Left cardiac atrium (tissue), 4 donors: ENCODE measurements at regions not wholly inside any gene's neighbourhood (a gene's known extent, or its start where the extent isn't known, plus 50 kb on each side); places are given as distances from the start of the nearest gene placed in this dataset.
"Not testable (repeated sequence)": the region's sequence is repeated elsewhere in the genome, so short reads cannot be mapped to it uniquely, and the experiment has no call there.

ENCODE experiments used
- ATAC-seq, 2 donors: fragments of 200-7000 bp; cut with Tn5 transposase; one replicate each; pipeline ENCODE4 v1.9.1; 2020; ENCODE audit warnings: mild to moderate bottlenecking in 2 of 2, moderate library complexity in 2 of 2
- DNase-seq: peaks from one replicate; pipeline ENCODE4 v3.0.0-alpha.2; 2020
- intact Hi-C, 2 donors: fragments of 100-400 bp; cut with DNase I; formaldehyde crosslinking; loops; one replicate each; pipeline versions ENCODE4 v1.14.1 to v1.15.1; 2022 to 2023
- donor health status: DM: no; HTN: yes; CAD: no.
- donor health status: DM: no; HTN: yes; CAD: no; lungs with severe emphysema.
- donor health status: DM: yes; HTN: yes; CAD: no.
- donor health status: Dilated cardiomyopathy.

DNA sequence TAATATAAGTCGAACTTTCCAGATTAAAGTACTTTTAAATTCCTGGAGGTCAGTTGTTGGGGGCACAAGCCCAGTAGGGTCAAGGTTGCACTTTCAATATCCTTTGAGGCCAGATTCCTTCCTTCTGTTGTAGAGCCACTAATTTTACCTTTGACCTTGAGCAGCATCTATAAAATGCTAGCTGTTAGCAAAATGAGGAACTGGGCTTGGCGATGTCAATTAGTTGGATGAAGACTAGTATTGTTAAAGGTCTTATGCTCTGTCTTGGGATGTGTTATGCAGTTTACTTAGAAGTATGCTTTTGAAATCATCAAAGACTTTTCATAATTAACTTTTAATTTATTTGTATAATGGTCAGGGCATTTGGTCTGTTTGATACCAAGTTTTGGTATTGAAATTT lies 425.9 kb upstream of the PROX1 start:
- no peak for DNase-seq
- no peak for ATAC-seq
- intact Hi-C loops: loop anchor here in 1 of 2 donors (10.0 kb wide), 1 partner anchor 563 kb away; no protein-coding TSS in a partner anchor

DNA sequence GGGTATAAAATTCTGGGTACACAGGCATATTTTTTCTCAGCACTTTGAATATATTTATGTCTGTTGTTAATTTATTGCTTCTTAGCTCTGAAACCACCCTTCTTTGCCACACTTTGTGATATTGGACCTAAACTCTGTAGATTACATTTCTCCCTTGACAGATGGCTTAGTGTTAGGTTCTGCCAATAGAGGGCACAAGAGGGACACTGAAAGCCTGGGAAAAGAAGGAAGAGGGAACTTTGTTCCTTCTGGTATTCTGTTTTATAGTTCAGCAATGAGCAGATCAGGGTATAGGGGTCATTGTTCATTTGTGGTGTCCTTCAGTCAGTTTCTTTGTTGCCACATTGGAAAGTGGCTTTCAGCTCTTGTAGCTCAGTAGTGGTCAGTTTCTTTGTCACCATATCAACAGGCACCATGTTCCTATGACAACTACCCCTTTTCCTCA lies 423.5 kb upstream of the PROX1 start:
- no peak for DNase-seq
- intact Hi-C loops: loop anchor here in 1 of 2 donors (10.0 kb wide), 1 partner anchor 561 kb away; no protein-coding TSS in a partner anchor
- ATAC-seq: no peak

DNA sequence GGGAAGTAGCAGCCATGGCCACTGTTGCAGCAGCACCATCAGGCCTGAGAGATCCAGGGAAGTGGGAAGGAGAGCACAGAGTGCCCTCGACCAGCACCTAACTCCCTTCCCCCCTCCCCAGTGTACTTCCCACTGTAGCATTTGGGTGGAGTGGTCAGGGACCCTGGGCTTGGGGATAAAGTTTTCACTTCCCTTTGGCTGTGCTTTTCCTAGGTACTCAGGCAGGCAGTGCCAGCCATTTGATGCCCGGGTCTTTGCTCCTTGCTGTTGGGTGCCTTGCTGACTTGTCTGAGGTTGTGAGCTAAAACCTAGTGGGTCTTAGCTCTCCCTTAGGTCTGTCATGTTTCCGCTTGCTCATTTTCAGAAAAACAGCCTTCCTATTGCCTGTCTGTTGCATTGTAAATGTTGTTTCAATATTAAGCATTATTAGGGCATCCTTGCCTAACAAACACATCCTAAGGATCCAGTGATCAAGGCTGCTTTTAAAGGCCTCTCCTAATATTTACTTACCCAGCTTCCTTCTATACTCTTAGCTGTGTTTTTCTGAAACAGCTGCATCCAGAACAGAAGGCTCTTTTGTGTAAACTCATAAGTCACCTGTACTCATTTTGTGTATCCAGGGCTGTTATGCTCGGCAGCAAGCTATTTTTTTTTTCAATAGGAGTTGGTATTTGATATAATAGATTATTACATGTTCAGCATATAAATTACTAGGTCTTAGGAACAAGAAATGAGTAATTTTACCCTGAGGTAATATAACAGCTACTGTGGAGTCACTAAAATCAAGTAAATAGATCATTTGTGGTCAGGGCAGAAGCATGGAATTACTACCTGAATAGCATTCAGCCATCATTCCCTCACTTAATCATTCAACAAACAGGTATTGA lies 418.6 kb upstream of the PROX1 start:
- intact Hi-C loops: loop anchor here in 1 of 2 donors (10.0 kb wide), 1 partner anchor 556 kb away; no protein-coding TSS in a partner anchor
- no peak for ATAC-seq
- DNase-seq: no peak

DNA sequence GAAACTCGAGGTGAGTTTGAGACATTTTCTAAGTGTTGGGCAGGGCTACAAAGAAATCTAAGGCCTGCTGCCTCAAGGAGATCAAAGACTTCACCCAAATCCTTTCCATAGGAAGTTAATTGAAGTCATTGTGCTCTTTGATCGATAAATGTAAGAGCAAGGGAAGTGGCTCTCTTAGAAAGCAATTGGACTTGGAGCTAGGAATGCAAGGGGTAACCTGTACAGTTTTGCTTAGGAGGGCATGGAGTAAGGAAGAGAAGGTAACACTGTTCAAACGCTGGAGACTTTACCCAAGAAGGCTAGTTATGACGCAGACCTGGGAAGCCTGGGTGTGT lies 418.0 kb upstream of the PROX1 start:
- intact Hi-C loops: loop anchor here in 1 of 2 donors (10.0 kb wide), 1 partner anchor 555 kb away; no protein-coding TSS in a partner anchor
- no peak for DNase-seq
- no peak for ATAC-seq

DNA sequence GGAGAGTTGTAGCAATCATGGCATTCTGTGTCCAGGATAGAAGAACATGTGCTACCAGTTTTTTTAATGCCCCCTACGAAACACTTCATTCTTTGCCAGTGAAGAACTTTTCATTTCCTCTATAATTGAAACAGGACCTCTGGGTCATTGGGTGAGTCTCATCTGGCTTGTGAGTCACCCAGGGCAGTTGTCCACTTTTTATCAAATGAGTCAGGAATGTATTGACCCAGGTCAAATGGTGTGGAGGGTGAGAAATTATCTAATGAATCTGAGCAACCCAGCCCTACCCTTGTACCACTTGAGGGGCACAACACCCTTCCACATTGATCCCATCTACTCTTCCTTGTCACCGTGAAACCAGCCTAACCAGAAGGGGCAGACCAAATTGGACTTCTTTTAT lies 417.3 kb upstream of the PROX1 start:
- intact Hi-C loops: no loop called here
- no peak for ATAC-seq
- DNase-seq: no peak

DNA sequence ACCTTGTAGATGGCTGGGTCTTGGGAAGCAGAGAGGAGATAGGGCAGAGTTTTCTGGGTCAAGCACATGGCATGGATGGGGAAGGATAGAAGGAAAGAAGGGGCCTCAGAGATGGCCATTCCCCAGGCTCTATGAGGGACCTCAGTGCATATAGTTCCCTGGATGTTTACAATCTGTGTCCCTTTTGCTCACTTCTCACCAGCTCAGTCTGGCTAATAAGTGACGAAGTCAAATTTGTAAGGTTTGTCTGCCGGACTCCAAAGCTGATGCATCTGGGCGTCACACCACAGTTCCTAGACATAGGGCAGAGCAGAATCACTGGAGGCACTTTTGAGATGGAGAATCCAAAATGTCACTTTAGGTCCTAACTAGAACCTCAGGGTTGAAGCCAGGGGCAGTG lies 416.4 kb upstream of the PROX1 start:
- DNase-seq: no peak
- ATAC-seq: no peak
- intact Hi-C loops: no loop called here

DNA sequence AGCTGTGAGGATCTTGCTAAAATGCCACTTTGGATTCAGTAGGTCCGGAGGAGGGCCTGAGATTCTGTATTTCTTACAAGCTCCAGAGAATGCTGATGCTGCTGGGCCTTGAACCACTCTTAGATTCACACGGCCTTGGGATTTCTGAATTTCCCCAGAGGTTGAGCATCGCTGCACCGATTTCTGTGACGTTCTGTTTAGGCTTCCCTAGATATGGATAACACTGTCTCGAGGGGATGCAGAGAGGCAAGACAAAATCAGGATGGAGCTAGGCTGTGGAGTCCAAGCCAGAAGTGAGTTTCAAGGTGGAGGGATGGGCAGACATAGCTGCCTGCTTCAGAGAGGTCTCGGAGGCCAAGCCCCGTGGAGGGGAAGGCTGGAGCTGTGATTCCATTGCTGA lies 415.9 kb upstream of the PROX1 start:
- DNase-seq (no peak), ATAC-seq (no peak)
- intact Hi-C loops: no loop called here

DNA sequence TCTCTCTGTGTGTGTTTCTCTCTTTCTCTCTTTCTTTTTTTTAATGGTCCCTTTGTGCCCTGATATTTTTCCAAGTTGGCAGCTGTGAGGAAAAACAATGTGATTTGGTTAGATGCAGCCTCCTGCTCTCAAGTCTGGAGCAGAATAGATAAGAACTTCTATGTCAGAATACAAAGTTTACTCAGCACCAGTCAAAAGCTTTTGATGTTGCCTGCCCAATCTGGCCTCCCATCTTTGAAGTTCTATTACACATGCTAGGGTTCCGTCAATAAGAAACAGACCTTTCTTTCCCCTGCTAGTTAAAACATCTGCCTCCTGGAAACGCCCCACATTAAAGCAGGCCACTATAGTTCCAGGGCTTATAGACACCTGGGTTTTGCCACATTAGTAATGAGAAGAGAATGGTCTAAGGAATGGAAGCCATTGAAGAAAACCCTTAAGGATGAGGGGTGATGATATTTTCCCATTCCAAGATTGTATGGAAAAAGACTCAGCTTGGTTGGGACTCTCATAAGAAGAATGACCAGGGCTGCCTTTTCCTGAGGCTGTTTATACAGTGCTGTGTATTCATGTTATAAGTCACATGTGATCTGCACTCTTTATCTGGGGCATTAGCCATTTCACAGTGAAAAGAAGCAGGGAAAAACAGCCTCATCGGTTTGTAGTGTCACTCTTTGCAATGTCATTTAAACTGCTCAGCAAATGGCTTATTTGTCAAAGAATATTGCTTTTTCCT lies 414.7 kb upstream of the PROX1 start:
- ATAC-seq: no peak
- DNase-seq: no peak
- intact Hi-C loops: no loop called here

DNA sequence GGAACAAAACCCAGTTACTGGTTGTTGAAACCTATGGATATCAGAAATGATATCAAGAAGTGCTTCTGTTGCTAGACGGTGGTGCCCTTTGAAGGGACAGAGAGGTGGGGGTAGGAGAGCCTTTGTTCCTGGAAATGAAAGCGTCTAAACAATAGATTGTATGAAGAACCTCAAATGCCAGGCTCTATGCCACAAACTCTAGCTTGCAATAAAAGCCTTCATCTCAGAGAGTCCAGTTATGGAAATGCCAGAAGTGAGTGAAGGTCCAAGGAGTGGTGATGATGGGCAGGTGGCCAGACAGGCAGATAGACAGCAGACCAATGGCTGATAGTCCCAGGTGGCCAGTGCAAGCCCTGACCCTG lies 414.1 kb upstream of the PROX1 start:
- no peak for DNase-seq
- no peak for ATAC-seq
- intact Hi-C loops: no loop called here

DNA sequence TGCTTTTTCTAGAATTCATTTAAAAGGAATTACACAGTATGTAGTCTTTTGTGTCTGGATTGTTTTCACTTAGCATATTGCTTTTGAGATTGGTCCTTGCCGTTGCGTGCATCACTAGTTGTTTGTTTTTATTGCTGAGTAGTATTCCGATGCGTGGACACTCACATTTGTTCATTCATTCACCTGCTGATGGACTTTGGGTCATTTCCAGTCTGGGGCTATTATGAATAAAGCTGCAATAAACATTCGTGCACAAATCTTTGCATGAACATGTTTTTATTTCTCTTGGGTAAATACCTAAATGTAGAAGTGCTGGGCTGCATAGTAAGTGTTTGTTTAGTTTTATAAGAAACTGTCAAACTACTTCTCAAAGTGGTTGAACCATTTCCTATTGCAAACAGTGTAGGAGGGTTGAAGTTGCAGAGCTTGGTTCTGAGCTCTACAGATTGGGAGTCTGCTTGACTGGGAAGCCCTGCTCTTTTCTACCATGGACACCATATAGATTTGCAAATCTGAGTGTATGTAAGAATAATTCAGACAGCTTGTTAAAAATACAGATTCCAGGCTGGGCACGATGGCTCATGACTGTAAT lies 404.7 kb upstream of the PROX1 start:
- ATAC-seq (no peak), DNase-seq (no peak)
- intact Hi-C loops: no loop called here

DNA sequence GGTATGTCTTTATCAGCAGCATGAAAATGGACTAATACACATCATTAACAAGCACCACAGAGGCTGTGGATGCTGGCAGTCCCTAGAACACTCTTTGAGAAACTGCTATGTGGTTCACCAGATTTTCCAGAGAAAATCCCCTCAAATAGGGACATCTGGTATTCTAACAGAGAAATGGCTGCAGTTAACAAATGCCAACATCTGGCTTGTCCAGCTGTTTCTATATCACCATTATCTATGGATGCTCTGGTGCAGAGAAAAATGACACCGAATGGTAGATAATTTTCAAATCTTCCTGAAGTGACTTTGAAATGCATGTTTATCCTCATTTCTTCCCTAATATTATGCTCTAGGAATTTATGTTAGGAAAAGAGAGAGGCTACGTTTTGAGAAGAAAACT lies 403.5 kb upstream of the PROX1 start:
- intact Hi-C loops: no loop called here
- no peak for DNase-seq
- no peak for ATAC-seq

DNA sequence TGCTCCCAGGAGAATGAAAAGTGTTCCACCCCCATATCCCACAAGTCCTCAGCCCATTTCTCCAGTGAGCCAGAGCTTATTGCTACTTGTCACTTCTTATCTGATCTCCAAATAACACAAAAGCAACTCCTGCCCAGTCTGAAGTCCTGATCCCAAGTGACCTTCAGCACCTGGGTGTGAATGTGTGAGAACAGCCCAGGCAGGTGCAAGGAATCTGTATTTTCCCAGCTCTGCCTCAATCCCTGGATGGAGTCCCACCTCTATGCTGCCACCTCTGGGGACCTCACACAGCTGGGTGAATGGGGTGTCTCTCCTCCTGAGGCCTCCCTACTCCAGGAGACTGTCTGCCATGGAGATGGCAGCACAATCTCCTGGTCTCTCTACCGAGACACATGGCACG lies 402.4 kb upstream of the PROX1 start:
- DNase-seq: no peak
- ATAC-seq: no peak
- intact Hi-C loops: no loop called here

DNA sequence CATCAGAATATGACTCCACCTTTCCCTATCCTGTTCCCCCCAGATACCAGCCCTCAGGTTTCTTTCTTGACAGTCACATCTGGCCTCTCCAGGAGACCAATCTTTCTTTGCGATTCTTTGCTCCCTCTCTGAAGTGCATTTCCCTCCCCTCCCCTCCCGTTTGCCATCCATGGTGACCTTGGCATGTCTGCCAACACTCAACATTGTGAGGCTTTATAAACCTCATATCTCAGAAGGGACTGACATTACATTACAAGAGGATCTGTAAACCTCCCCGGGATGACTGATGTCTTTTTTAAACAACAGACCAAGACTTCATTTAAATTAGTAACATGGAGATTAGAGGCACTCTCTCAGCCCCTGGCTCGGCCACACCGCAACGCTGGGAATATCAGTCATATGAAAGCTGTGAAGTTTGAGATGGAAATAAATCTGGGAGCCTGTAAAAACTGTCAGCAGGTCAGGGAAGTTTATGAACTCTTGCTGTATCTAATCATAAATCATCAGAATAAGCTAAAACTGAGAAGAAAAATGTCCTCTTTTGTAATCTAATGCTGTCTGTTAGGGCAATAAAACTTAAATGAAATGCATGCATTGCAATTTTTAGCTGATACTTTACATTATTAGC lies 401.7 kb upstream of the PROX1 start:
- intact Hi-C loops: no loop called here
- no peak for ATAC-seq

DNA sequence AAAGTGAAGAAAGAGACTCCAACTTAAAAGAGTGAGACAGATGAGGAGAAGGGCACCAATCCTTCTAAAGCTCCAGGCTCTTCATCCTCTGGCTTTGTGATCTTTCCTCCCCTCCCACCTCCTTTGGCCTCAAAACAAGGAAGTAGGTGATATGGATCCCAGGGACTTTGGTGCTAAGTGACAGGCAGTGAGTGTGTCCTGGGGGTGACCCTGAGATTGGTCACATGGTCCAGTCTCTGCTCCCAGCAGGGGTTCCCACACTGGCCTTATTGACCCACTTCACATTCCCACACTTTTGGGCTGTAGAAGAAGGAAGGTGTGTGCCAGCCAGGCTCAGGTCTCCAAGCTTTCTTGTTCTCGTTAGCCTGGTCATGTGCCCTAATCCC lies 401.2 kb upstream of the PROX1 start:
- intact Hi-C loops: no loop called here
- no peak for ATAC-seq

More for the DNA sequence above, 401.7 kb upstream of the PROX1 start:
- DNase-seq: no peak

DNA sequence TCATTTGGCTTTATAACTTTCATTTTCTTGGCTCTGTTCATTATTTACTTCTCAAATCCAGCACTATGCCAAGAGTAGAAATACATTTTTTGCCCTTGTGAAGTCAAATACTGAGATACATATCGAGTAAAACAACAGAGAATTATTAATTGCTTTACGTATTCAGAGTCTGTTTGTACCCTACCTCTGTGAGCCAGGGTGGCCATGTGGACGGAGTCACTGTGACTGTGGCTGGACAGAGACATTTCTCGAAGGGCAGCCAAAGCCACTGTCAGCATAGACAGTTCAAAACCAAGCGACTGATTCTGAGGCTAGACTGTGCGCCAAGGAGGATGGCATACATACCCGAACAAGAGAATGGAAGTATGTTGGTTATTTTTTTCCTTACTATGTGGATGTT lies 391.0 kb upstream of the PROX1 start:
- ATAC-seq: no peak
- DNase-seq: no peak

More for the DNA sequence above, 401.2 kb upstream of the PROX1 start:
- no peak for DNase-seq

DNA sequence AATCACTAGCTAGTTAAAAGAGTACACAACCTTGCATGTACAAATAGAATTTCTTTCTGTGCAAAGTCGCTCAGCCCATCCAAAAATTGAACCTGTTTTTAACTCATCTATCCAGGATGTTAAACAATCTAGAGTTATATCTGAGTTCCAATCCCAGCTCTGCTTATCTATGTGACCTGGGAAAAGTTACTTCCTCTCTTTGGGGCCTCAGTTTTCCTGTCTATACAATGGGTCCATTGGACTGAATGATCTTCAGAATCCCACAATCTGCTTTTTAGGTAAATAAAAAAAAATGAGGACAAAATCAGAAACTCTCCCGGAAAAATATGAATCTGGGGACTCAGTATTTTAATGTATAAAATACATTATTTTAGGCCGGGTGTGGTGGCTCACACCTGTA lies 389.5 kb upstream of the PROX1 start:
- intact Hi-C loops: no loop called here
- ATAC-seq: no peak
- no peak for DNase-seq

More for the DNA sequence above, 391.0 kb upstream of the PROX1 start:
- intact Hi-C loops: no loop called here

DNA sequence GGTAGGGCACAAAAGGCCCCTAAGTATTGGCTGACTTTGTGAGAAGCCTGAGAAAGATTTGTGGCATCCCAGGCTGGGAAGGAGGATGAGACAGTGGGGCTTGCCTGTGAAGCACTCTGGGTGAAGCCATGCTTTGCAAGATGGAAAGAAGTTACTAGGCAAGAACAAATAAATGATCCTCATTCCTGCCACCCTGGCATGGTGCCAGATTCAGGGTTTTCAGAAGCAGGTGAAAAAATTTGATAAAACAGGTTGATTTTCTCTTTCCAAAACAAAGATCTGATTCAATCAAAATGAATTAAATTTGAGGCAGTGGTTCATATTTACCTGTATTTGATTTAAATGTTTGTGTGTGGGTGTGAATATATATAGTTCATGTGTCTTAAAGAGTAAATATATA lies 386.9 kb upstream of the PROX1 start:
- intact Hi-C loops: no loop called here
- ATAC-seq: no peak

DNA sequence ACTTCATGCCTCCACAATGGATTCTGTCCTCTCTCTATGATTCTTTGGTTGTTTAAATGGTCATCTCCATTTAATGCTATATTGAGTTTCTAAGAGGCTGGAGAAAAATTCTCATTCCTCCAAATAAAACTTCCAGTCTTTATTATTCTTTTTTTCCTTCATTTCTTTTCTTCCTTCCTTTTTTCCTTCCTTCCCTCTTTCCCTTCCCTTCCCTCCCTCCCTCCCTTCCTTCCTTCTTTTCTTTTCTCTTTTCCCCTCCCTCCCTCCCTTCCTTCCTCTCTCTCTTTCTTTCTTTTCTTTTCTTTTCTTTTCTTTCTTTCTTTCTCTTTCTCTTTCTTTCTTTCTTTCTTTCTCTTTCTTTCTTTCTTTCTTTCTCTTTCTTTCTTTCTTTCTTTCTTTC lies 386.1 kb upstream of the PROX1 start:
- ATAC-seq, intact Hi-C loops, DNase-seq: not testable (repeated sequence)

More for the DNA sequence above, 386.9 kb upstream of the PROX1 start:
- no peak for DNase-seq

DNA sequence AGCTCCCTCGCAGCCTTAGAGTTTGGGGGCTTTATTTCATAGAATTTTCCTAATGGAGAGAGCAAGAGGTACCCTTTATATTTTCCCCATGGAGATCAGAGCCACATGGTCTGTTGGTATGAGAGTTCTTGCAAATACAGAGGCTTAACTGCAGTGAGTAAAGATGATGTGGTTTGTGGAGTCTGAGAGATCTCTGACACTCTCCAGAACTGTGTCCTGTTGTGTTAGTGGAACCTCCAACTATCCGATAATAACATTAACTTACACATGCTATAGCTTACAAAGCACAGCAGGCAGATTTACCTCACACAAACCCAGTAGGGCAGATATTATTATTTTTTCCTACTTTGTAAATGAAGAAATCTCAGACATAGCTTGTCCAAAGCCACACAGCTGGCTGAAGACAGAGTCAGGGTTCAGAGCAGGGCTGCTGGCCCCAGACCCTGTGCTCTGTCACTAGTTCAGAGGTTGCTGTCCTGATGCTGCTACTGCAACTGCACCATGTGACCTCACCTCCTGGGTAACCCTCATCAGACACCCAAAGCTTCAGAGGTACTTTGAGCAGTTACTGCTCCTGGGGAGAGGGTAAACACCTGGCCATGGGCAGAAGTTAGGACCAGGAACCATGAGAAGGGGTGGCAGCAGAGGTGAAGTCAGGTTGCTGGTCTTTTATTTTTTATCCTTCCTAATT lies 384.8 kb upstream of the PROX1 start:
- ATAC-seq (no peak), DNase-seq (no peak)
- intact Hi-C loops: no loop called here
